GM12874 (cell line): ENCODE measurements at regions not wholly inside any gene's neighbourhood (a gene's known extent, or its start where the extent isn't known, plus 50 kb on each side); places are given as distances from the start of the nearest gene placed in this dataset.

Experiments
- TF ChIP-seq, protein P1 (sequence below): IDR thresholded peaks from 2 replicates; pipeline ENCODE4 v1.5.1; 2011; ENCODE audit warnings: low read depth, mild to moderate bottlenecking, control low read depth, low read length, moderate library complexity; ENCODE audit not compliant: insufficient read depth

DNA sequence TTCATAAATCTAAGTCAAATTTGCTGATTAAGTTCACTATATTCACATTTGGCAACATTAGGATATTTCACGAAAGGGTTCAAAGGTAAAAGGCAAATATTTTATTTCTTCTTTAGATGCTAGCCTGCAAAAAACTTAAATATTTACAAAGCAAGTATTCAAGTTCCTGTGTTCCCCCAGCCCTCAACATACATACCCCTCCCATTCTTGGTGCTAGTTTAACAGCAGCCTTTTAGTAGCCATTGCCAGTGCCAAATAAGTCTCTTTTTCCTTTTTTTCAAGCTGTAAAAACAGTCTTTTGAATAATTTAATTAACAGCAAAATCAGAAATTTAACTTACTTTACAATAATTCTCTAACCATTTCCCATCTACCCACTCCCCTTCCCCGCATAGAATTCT lies 288.5 kb upstream of the TMEM161B start:
- TF ChIP-seq, protein P1, sequence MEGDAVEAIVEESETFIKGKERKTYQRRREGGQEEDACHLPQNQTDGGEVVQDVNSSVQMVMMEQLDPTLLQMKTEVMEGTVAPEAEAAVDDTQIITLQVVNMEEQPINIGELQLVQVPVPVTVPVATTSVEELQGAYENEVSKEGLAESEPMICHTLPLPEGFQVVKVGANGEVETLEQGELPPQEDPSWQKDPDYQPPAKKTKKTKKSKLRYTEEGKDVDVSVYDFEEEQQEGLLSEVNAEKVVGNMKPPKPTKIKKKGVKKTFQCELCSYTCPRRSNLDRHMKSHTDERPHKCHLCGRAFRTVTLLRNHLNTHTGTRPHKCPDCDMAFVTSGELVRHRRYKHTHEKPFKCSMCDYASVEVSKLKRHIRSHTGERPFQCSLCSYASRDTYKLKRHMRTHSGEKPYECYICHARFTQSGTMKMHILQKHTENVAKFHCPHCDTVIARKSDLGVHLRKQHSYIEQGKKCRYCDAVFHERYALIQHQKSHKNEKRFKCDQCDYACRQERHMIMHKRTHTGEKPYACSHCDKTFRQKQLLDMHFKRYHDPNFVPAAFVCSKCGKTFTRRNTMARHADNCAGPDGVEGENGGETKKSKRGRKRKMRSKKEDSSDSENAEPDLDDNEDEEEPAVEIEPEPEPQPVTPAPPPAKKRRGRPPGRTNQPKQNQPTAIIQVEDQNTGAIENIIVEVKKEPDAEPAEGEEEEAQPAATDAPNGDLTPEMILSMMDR, result no peak

DNA sequence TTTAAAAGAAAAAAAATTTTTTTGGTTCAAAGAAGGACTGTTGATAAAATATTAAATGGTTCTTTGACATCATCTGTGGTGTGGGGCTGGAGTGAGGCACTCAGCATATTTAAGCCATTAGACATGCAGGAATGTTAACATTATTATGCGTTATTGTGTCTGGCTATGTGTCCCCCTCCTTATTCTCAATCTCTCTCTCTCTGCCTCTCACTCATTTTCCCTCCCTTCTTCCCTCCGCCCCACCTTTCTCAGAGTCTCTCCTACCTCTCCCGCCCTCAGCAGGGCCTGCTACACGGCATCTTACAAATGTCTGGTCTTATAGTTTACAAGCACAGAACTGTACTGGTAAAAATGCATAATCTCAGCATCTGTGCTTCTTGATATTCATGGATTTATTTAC lies 287.8 kb upstream of the TMEM161B start:
- TF ChIP-seq, protein P1, result no peak

DNA sequence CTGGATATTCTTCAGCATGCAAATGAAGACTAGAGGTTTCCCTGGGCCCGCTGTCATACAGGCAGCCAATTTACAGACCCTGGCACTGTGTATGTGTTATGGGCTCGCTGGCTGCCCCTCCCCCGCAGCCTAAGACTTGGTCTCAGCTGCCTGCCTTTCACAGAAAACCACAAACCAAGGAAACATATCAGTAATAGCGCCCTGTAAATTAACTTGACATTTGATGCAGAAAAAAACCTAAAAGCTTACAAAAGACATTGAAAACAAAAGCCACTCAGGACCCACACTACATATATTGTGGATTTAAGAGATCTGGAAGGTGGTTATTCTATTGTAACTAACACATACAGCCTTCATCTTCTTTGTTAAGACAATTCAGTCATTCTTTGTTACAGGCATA lies 287.0 kb upstream of the TMEM161B start:
- TF ChIP-seq, protein P1, result no peak

DNA sequence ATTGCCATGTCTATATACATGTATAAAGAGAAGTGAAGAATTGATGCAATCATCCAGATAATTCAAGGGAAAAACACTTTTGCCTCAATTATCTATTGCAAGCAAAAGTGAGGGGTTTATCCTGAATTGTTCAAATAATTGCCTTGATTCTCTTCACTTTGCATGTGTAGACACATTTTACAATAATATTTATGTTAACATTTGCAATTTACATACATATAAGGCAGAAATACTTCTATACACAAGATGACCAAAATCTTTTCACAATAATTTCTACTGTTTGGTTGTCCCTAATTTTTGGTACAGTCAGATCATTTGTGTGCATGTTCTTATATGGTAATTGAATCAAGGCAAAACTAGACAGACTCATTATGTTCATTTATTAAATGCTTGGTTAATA lies 285.3 kb upstream of the TMEM161B start:
- TF ChIP-seq, protein P1, result no peak

DNA sequence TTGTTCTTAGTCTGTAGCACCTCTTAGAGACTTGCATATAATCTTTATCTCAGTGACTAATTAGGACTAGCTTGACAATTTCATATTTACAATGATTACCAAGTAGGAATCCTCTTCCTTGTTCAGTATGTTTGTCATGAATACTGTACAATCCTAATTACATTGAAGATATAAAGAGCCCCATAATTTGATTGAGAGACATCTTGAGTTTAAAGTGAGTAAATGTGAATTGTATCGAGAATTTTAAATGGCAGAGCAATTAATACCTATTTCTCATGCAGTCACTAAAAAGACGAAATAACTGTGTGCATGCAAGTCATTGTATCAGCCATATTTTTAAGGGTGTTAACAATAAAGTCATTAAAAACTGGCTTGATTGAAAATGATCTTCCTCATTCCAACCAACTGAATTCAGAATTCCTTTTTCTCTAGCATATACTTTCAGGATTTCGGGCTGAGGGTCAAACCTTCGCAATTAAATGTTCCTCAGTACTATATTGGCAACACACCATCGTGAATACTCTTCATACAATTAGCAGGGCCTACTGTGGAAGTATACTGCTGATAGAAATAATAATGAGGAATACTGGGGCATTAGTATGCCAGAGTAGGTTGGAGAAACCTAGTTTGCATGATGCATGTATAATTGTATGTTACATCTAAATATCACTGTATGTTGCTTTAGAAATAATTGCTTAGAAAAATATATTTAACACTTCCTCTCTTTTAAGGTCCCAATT lies 284.7 kb upstream of the TMEM161B start:
- TF ChIP-seq, protein P1, result no peak

DNA sequence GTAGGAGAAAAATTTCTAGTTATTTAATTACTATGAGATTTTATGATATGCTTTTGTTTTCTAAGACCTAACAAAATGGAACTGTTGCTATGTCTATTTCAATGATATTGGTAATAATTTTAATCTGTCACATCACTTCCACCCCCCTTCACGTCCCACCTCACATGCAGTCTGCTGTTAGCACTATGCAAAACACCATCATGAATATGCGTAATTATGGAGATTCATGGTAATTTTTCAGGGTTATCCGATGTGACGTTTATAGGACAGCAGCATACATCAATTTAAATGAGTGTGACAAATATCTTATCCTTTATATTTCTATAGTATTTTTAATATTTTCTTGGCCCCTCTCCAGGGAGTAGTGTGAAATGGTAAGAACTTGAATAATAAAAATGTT lies 283.8 kb upstream of the TMEM161B start:
- TF ChIP-seq, protein P1, result no peak

DNA sequence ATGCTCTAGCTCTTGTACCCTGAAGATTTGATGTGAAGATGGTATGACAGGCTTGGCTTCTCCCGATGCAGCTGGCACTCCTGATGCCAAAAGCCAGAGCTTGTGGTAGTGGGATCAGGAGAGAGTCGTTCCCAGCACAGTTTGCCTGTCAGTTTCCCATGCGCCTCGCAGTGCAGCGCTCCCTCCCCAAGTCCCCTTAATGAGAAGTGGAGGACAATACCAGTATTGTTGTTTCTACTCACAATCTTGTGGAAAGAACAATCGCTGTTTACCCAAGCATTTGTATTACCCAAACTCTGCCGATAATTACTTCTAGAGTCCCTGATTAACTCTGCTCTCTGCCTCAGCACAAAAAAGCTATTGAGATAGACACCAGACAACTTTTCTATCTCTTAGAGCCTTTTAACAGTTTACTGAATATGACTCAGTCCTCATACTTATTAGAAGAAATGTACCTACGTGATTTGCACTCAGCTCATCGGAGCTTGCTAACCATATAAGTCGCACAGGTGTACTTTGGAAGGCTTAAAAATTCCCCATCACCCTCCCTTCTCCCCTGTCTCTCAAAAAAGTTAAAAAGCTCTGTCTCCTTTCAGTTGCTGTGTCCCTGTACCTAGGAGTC lies 283.2 kb upstream of the TMEM161B start:
- TF ChIP-seq, protein P1, result no peak
